ENCODE measurements at regions not wholly inside any gene's neighbourhood (a gene's known extent, or its start where the extent isn't known, plus 50 kb on each side); places are given as distances from the start of the nearest gene placed in this dataset.

DNA sequence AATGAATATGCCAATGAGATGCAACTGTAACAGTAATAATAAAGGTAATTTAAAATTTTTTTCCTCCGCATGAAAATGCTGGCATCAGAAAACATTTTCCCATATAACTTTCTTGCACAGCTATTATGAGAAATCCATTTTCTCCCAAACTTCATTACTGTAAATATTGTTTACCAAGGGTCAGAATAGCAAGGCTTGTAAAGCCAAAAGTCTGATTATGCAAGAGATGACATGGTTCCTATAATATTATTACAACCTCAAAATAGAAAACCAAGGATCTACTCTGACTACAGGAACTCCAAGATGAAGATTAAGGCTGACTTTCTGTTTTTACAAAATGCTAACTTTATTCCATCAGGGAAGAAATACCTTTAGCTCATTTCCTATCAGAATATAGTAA, 162.7 kb upstream of the CDK1 start:
- TF ChIP-seq, protein P1, sequence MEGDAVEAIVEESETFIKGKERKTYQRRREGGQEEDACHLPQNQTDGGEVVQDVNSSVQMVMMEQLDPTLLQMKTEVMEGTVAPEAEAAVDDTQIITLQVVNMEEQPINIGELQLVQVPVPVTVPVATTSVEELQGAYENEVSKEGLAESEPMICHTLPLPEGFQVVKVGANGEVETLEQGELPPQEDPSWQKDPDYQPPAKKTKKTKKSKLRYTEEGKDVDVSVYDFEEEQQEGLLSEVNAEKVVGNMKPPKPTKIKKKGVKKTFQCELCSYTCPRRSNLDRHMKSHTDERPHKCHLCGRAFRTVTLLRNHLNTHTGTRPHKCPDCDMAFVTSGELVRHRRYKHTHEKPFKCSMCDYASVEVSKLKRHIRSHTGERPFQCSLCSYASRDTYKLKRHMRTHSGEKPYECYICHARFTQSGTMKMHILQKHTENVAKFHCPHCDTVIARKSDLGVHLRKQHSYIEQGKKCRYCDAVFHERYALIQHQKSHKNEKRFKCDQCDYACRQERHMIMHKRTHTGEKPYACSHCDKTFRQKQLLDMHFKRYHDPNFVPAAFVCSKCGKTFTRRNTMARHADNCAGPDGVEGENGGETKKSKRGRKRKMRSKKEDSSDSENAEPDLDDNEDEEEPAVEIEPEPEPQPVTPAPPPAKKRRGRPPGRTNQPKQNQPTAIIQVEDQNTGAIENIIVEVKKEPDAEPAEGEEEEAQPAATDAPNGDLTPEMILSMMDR (IDR thresholded peaks at IDR 0.05): no peak
- TF ChIP-seq POLR2A (IDR thresholded peaks at IDR 0.05): no peak
- no peaks in the 10 kb centered on the region for H3K36me3 ChIP-seq (replicated peaks in 1 of 2)
- WGBS, 4 donors: 95 to 100% (median 97%) methylated on average over 1 of the region's 1 CpG
- H3K27ac ChIP-seq: no peak overlapping the region
- intact Hi-C loops (cut with DNase I): no loop called here
- H3K4me3 ChIP-seq: no peak overlapping the region
- no peaks in the 10 kb centered on the region for H3K4me1 ChIP-seq (replicated peaks in 1 of 2)
- no peaks in the 10 kb centered on the region for H3K9me3 ChIP-seq (replicated peaks in 1 of 3)
- H3K27me3 ChIP-seq: no peaks in the 10 kb centered on the region
- DNase-seq: no peak

DNA sequence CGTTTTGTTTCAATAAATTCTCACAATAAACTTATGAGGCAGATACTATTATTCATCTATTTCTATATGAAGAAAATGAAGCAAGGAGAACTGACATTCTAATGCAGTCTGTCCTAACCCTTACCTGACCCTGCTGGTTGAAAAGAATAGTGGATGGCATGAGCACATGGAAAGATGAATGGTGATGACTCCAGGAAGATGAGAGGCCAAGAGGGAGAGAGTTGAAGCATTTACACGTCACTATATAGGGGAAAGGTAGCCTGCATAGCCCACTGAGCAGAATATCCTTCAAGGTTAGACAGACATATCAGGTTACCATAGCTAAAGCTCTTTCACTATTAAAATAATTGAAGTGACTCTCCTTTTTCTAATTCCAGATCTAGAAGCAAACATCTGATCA, 163.9 kb upstream of the CDK1 start:
- DNase-seq: no peak
- no peaks in the 10 kb centered on the region for H3K9me3 ChIP-seq (replicated peaks in 1 of 3)
- H3K4me1 ChIP-seq (replicated peaks in 1 of 2): no peaks in the 10 kb centered on the region
- intact Hi-C loops (cut with DNase I): no loop called here
- H3K36me3 ChIP-seq (replicated peaks in 1 of 2): no peaks in the 10 kb centered on the region
- H3K27me3 ChIP-seq: no peaks in the 10 kb centered on the region
- no peak overlapping the region for H3K4me3 ChIP-seq
- 50 to 63% (median 57%) methylated on average over 2 of the region's 2 CpGs for WGBS, 4 donors
- H3K27ac ChIP-seq: no peak overlapping the region
- no peak for TF ChIP-seq POLR2A (IDR thresholded peaks at IDR 0.05)
- TF ChIP-seq, protein P1 (IDR thresholded peaks at IDR 0.05): no peak

DNA sequence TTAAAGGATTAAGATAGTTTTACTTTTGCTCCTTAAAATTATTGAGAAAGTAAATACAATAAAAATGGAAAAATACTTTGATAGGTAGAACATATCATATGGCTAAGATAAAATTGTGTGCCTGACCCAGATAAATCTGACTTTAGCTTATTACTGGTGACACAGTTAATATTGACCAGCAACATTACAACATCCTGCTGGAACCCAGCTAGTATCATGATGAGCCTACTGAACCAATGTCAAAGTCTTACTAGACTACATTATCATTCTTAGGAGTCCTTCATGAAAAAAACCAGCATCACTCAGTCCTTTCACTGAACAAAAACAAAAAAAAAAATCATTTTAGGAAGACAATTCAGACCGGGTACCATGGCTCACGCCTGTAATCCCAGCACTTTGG, 164.8 kb upstream of the CDK1 start:
- WGBS, 4 donors: 86 to 92% (median 88%) methylated on average over 2 of the region's 2 CpGs

DNA sequence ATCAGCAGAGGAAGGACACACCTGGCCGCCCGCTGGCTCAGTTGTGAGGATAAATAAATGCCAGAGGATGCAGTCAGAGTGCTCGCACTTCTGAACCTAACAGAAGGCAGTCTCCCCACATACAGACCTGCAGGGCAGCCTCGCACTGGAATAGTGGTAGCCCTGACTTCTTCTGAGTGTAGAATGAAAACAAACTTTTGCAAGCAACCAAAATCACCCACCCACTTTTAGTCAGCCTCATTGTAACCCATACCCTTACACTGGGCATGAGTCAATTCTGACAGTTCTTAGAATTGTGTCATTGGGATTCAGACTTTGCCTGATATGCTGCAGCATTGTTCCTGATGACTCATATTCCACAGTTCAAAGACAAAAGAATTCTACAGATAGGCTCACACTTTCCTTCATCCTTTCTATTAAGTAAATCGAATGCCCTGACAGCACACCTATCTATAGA, 167.0 kb upstream of the CDK1 start:
- no peak for DNase-seq
- Histone ChIP-seq H3K27me3 (no peaks in the 10 kb centered on the region), H3K4me1 (replicated peaks in 1 of 2) (no peaks in the 10 kb centered on the region), H3K27ac (no peak overlapping the region), H3K4me3 (no peak overlapping the region), H3K9me3 (replicated peaks in 1 of 3) (no peaks in the 10 kb centered on the region), H3K36me3 (replicated peaks in 1 of 2) (no peaks in the 10 kb centered on the region)
- TF ChIP-seq POLR2A (IDR thresholded peaks at IDR 0.05): no peak
- TF ChIP-seq, protein P1 (IDR thresholded peaks at IDR 0.05): no peak
- intact Hi-C loops (cut with DNase I): no loop called here
- 55 to 67% (median 64%) methylated on average over 5 of the region's 5 CpGs for WGBS, 4 donors

More for the DNA sequence above, 164.8 kb upstream of the CDK1 start:
- Histone ChIP-seq H3K36me3 (replicated peaks in 1 of 2) (no peaks in the 10 kb centered on the region), H3K4me3 (no peak overlapping the region), H3K27ac (no peak overlapping the region), H3K9me3 (replicated peaks in 1 of 3) (no peaks in the 10 kb centered on the region), H3K4me1 (replicated peaks in 1 of 2) (no peaks in the 10 kb centered on the region), H3K27me3 (no peaks in the 10 kb centered on the region)
- intact Hi-C loops (cut with DNase I): no loop called here
- TF ChIP-seq, protein P1 (IDR thresholded peaks at IDR 0.05): no peak
- TF ChIP-seq POLR2A (IDR thresholded peaks at IDR 0.05): no peak
- DNase-seq: no peak

All from adrenal gland (tissue), 9 donors.